ENCODE measurements at regions not wholly inside any gene's neighbourhood (a gene's known extent, or its start where the extent isn't known, plus 50 kb on each side); places are given as distances from the start of the nearest gene placed in this dataset.

DNA sequence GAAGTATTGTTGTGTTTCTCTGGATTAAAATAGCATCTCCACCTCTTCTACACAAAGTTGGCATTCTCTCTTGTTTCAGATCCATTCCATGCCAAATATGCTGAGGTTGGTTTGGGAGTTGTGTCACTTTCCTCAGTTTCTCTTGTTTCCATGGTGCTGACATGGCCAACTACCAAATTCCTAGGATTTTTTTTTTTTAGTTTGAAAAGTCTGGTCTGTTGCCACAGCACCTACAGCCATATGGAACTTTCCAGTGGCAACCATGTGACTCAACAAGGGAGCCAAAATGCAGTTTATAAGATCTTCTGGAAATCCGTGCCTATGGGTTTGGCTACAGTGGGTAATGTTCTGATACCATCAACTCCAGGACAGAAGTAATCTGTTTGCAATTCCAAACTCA is 96.0 kb upstream of the CLSTN2 start:
- DNase-seq (no peak), ATAC-seq (no peak)
- intact Hi-C loops (cut with DNase I), result no loop called here
- Histone ChIP-seq H3K36me3 (no peaks in the 10 kb centered on the region), H3K27me3 (no peaks in the 10 kb centered on the region), H3K27ac (no peak overlapping the region), H3K9me3 (no peaks in the 10 kb centered on the region), H3K4me1 (no peaks in the 10 kb centered on the region), H3K4me3 (no peak overlapping the region)
- 100% methylated on average over 1 of the region's 1 CpG for WGBS (ENCODE audit: insufficient coverage, low coverage, low lambda C conversion rate, missing lambda C conversion rate)
- TF ChIP-seq, protein P1, sequence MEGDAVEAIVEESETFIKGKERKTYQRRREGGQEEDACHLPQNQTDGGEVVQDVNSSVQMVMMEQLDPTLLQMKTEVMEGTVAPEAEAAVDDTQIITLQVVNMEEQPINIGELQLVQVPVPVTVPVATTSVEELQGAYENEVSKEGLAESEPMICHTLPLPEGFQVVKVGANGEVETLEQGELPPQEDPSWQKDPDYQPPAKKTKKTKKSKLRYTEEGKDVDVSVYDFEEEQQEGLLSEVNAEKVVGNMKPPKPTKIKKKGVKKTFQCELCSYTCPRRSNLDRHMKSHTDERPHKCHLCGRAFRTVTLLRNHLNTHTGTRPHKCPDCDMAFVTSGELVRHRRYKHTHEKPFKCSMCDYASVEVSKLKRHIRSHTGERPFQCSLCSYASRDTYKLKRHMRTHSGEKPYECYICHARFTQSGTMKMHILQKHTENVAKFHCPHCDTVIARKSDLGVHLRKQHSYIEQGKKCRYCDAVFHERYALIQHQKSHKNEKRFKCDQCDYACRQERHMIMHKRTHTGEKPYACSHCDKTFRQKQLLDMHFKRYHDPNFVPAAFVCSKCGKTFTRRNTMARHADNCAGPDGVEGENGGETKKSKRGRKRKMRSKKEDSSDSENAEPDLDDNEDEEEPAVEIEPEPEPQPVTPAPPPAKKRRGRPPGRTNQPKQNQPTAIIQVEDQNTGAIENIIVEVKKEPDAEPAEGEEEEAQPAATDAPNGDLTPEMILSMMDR (IDR thresholded peaks at IDR 0.05), result no peak
- no peak for TF ChIP-seq POLR2A (IDR thresholded peaks at IDR 0.05)

DNA sequence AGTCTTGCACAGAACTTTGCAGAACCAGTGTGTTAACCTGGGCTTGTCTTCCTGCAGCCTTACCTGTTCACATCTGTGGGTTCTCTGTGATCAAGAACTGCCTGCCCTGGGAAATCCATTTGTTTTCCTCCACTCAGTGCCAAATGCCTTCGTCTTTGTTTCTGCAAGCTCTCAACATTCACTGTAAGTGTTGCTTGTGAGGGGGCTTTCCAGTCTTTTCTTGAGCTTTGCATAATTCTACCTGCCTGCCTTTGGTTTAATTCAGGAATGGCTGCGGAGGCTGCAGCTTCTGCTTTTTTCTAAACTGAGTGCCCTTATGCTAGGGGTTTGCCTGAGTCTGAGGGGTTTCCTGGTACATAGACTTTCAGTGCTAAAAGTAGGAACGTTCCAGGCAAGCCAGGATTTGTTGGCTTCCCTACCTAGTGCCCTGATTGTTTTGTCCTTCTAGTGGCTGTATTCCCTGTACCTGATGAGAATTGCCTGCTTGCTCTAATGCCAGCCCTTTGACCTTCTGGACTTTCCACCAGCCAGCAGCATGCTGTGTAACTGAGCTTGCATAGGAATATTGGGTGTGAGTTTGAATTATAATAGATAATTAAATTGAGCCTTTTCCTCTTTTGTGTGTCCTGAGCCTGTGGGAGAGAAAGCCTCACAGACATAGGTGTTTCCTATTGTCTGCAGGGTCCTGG is 96.6 kb upstream of the CLSTN2 start:
- 45% methylated on average over 3 of the region's 3 CpGs for WGBS (ENCODE audit: insufficient coverage, low coverage, low lambda C conversion rate, missing lambda C conversion rate)
- Histone ChIP-seq H3K36me3 (no peaks in the 10 kb centered on the region), H3K9me3 (no peaks in the 10 kb centered on the region), H3K4me1 (no peaks in the 10 kb centered on the region), H3K4me3 (no peak overlapping the region), H3K27me3 (no peaks in the 10 kb centered on the region), H3K27ac (no peak overlapping the region)
- intact Hi-C loops (cut with DNase I), result no loop called here
- no peak for TF ChIP-seq POLR2A (IDR thresholded peaks at IDR 0.05)
- TF ChIP-seq, protein P1 (IDR thresholded peaks at IDR 0.05), result no peak
- ATAC-seq, result peak; percentile 74 to 95 (median 92)
- DNase-seq, result peak in 1 of 3 donors; percentile 67

DNA sequence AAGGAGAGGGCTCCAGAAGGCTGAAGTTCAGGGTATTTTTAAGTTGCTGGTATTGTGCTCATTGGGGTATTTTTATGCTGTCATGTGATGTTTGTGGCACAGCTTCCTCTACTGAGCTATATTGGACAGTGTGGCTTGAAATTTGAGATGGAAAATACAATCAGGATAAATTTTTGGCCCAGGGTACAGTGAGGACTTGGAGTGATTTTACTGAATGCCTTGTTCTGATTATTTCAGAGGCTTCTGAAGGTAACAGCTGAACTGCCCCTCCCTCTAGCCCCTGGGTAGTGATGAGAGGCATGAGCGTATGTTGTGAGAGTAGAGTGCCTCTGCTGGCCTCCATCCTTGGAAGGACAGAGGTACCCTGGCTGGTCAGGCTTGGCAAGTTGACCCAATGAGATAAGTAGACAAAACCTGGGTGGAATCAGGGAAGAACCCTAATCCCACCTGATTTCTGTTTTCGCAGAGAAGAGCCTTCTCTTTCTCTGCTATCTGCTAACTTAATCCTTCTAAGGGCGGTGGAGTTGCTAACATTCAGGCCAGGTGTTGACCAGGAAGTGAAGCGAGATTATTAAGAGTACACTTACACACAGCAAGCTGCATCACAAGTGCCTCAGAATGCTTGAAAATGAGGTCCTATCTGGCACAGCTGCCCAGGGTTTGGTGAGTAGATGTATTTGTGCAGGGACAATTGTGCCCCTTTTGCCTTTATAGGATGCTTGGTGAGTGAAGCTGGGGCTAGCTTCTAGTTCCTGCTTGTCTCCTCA is 98.1 kb upstream of the CLSTN2 start:
- Histone ChIP-seq H3K36me3 (no peaks in the 10 kb centered on the region), H3K27me3 (no peaks in the 10 kb centered on the region), H3K9me3 (no peaks in the 10 kb centered on the region), H3K27ac (no peak overlapping the region), H3K4me1 (no peaks in the 10 kb centered on the region), H3K4me3 (no peak overlapping the region)
- intact Hi-C loops (cut with DNase I), result no loop called here
- ATAC-seq, result no peak
- WGBS (ENCODE audit: insufficient coverage, low coverage, low lambda C conversion rate, missing lambda C conversion rate), result 95% methylated on average over 3 of the region's 4 CpGs
- no peak for DNase-seq
- TF ChIP-seq, protein P1 (IDR thresholded peaks at IDR 0.05), result no peak
- TF ChIP-seq POLR2A (IDR thresholded peaks at IDR 0.05), result no peak

DNA sequence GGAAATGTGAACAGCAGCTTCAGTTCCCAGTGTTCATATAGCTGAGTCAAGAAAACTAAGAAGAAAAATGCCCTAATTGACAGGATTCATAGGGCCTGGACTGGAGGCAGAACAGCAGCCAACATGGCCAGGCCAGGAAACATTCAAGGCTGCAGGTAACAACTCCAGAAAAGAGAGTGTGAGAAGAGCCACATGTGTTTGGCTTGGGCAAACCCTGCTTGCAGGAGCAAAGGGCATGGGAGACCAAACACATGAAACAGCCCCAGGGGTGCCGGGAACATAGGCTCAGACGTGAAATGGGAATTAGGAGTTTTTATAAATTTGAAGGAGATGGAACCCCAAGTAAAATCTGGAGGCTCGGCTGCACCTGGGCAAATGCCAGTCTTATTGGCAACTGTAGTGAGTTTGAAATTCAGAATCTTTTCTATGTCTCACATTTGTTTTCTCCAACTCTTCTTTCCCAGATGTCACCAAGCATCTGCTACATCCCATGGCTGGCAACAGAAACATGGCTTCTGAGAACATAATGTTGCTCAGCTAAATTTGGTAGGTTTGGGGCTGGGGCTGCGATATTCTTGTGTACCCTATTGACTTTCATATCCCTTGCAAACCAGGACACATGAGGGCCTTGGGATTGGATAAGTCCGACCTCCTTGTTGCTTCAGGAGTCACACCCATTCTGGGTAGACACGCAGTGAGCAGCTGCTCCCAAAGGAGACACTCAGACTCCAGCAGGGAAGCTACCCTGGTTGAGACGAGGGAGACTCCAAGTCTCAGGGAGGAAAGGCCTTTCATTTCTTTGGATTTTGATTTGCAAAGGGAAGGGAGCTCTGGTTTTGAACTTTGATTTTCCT is 98.9 kb upstream of the CLSTN2 start:
- DNase-seq (no peak), ATAC-seq (no peak)
- H3K36me3 ChIP-seq, result no peaks in the 10 kb centered on the region
- no peaks in the 10 kb centered on the region for H3K27me3 ChIP-seq
- H3K9me3 ChIP-seq, result no peaks in the 10 kb centered on the region
- H3K4me3 ChIP-seq, result no peak overlapping the region
- no peaks in the 10 kb centered on the region for H3K4me1 ChIP-seq
- H3K27ac ChIP-seq, result no peak overlapping the region
- WGBS (ENCODE audit: insufficient coverage, low coverage, low lambda C conversion rate, missing lambda C conversion rate), result 85% methylated on average over 5 of the region's 7 CpGs
- intact Hi-C loops (cut with DNase I), result no loop called here
- TF ChIP-seq, protein P1 (IDR thresholded peaks at IDR 0.05), result no peak
- TF ChIP-seq POLR2A (IDR thresholded peaks at IDR 0.05), result no peak
